Activated effector memory CD4-positive, alpha-beta T cell treated with Interleukin-2 at 50 U/mL for 16 hours (primary cell): ENCODE measurements at regions not wholly inside any gene's neighbourhood (a gene's known extent, or its start where the extent isn't known, plus 50 kb on each side); places are given as distances from the start of the nearest gene placed in this dataset.
"Not testable (repeated sequence)": the region's sequence is repeated elsewhere in the genome, so short reads cannot be mapped to it uniquely, and the experiment has no call there.

Experiments
- DNase-seq: peaks from one replicate; pipeline ENCODE4 v3.0.0-alpha.2; 2020

- DNase-seq: no peak
These were observed 128.6 kb downstream of the RGPD3 start for GRCh38 chr2:106339609-106340008.

DNA sequence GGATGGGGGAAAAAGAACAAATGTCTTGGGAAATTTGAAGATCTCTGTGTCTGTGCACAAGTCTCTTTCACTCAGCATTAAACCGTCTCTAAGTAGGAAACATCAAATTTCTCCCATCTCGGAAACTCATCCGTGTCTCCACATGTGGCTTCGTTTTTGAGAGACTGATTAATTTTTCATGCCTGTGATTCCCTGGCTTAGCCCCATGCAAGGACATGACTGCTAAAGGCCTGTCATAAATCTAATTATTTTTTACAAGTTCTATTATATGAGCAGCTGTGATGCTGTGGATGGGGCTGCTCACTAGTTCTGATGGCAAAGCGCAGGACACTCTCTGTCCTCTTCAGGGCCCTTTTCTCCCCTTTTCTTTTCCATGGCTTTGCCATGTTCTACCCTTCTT lies 129.1 kb downstream of the RGPD3 start:
- DNase-seq: no peak

- DNase-seq: no peak
These were observed 130.2 kb downstream of the RGPD3 start for GRCh38 chr2:106338043-106338442.

DNA sequence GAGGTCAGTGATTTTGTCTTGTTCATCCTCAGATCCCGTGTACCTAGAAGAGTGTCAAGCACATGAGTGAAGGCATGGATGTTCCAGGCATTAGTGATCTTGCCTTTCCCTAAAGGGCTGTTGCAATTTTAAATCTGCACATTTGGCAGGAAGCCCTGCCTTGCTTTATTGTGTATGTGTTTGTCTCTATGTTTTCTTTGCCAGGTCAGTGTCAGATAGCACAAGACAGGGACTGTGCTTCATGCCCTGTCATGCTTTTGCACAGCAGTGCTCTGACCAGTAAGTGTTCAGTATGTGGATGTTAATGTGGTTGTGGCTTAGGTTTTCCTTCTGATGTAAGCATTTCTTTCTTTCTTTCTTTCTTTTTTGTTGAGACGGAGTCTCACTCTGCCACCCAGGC lies 131.5 kb downstream of the RGPD3 start:
- no peak for DNase-seq

GRCh38 chr2:106336108-106336507 lies 132.1 kb downstream of the RGPD3 start:
- no peak for DNase-seq

DNA sequence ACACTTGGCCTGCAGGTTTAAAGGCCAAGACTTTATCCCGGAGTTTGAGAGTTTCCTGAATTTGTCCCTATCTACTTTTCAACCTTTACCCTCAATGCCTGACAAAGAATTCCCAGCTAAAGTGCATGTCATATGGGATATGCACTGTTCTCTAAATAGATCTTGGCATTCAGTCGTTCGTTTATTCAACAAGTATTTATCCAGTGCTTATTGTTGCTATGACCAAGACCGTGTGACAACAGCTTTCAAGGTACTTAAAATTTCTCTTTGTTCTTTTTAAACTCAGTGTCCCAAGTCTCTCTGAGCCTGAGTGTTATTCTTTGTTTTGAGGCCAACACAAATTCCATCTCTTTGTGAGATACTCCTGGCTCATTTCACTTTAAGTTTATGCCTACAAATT lies 133.4 kb downstream of the RGPD3 start:
- DNase-seq: no peak

GRCh38 chr2:106333253-106333873 lies 134.8 kb downstream of the RGPD3 start:
- not testable (repeated sequence) for DNase-seq

GRCh38 chr2:106332054-106332453 lies 136.2 kb downstream of the RGPD3 start:
- DNase-seq: no peak

- DNase-seq: not testable (repeated sequence)
These were observed 136.5 kb upstream of the UXS1 start for GRCh38 chr2:106330384-106331261.

DNA sequence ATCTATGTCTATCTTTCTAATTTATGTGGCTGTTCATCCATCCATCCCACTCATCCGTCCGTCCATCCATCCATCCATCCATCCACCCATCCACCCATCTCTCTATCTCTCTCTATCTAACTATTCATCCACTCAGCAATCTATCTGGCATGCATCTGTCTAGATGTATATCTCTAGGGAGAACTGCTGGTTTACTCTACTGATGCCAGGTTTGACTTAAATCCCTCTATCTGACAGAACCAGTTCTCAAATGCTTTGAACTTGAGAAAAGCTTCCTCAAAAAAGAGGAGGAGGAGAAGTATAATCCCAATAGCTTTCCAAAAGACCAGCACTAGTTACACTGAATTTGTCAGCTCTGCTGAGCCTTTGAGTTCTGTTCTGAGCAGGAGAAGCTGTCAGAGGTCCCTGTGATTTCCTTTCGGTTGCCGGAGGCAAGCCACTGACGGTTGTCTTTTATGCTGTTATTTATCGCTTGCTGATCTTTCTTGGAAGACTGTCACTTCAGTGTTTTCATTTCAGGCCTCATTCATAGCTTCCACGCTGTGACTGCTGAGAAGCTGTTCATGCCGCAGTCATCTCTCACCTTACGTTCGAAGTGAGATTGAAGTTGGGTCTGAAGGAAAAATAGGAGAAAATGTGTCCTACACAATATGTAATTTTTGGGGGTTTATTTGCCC lies 129.4 kb upstream of the UXS1 start:
- no peak for DNase-seq

DNA sequence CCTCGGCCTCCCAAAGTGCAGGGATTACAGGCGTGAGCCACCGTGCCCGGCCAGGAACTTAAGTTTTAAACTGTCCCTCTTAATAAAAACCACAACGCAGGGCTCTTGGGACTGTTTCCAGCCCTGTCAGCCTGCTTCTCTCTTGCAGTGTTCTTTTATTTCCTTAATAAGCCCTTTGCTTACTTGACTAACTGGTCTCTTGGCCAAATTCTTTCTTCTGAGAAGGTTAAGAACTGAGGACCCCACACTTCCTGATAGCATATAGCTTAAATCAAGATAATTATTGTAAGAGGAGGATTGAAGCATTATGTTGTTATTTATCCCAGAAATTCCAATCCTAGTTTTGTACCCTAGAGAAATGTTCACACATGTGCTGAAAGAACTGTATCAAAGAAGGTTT lies 128.2 kb upstream of the UXS1 start:
- DNase-seq: no peak

DNA sequence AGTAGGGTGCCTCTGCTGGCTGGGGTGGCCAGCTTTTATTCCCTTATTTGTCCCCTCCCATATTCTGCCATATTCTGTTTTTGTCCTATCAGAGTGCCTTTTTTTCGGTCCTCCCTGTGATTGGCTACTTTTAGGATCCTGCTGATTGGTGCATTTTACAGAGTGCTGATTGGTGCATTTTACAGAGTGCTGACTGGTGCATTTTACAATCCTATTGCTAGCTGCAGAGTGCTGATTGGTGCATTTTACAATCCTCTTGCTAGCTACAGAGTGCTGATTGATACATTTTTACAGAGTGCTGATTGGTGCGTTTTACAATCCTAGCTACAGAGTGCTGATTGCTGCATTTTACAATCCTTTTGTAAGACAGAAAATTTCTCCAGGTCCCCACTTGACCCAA lies 126.3 kb upstream of the UXS1 start:
- not testable (repeated sequence) for DNase-seq

- DNase-seq: no peak
These were observed 122.8 kb upstream of the UXS1 start for GRCh38 chr2:106316915-106317314.

GRCh38 chr2:106314444-106314843 lies 120.3 kb upstream of the UXS1 start:
- no peak for DNase-seq

- DNase-seq: no peak
These were observed 116.9 kb upstream of the UXS1 start for GRCh38 chr2:106311041-106311370.

GRCh38 chr2:106307860-106308259 lies 113.8 kb upstream of the UXS1 start:
- DNase-seq: no peak

DNA sequence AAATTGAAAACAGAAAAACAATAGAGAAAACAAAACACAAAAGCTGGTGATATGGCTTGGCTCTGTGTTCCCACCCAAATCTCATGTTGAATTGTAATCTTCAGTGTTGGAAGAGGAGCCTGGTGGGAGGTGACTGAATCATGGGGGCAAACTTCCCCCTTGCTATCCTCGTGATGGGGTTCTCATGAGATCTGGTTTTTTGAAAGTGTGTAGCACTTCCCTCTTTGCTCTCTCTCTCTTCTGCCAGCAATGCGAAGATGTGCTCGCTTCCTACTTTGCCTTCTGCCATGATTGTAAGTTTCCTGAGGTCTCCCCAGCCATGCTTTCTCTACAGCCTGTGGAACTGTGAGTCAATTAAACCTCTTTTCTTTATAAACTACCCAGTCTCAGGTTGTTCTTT lies 112.3 kb upstream of the UXS1 start:
- DNase-seq: no peak

DNA sequence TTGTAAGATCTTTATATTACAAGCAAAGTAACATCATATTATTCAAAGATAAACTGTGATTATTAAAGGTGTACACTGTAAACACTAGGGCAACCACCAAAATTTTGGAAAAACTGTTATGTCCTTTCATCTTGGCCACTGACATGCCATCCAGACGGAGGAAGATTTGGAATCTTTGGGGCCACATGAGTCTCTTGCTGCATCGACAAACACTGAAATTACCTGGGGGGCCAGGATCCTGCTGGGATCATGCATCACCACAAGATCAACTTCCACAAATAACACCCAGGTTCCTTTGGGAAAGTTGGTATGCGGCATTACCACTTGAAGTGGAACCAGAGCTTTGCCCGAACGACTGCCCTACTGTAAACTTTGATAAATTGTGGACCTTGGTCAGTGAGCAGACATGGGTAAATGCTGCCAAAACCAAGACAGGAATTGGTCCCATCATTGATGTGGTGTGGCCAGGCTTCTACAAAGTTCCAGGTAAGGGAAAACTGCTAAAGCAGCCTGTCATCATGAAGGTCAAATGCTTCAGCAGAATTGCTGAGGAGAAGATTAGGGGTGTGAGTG lies 110.6 kb upstream of the UXS1 start:
- no peak for DNase-seq

- no peak for DNase-seq
These were observed 105.6 kb upstream of the UXS1 start for GRCh38 chr2:106299696-106300095.

- no peak for DNase-seq
These were observed 102.2 kb upstream of the UXS1 start for GRCh38 chr2:106296182-106296815.

GRCh38 chr2:106294182-106294581 lies 100.1 kb upstream of the UXS1 start:
- no peak for DNase-seq

DNA sequence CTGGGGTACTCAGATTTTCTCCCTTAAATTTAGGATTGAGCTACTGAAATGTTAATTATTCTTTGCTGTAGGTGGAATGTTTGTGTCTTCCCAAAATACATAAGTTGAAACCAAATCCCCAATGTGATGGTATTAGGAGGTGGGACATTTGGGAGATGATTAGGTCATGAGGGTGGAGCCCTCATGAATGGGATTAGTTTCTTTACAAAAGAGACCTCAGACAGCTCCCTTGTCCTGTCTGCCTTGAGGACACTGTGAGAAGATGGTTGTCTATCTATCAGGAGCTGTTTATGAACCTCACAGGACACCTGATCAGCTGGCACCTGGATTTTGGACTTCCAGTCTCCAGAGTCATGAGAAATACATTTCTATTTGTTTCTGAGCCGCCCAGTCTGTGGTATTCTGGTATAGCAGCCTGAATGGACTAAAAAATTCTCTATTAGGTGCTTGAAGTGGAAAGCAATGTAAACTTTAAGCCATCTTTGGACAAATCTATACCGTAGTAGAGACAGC lies 99.2 kb upstream of the UXS1 start:
- no peak for DNase-seq

- no peak for DNase-seq
These were observed 98.5 kb upstream of the UXS1 start for GRCh38 chr2:106292627-106293026.
